HL-60 (cell line): ENCODE measurements at regions not wholly inside any gene's neighbourhood (a gene's known extent, or its start where the extent isn't known, plus 50 kb on each side); places are given as distances from the start of the nearest gene placed in this dataset.
"Not testable (repeated sequence)": the region's sequence is repeated elsewhere in the genome, so short reads cannot be mapped to it uniquely, and the experiment has no call there.

ENCODE experiments used
- DNase-seq, 2 experiments: peaks; one replicate each; pipeline ENCODE4 v3.0.0-alpha.2; 2010 to 2020; ENCODE audit warnings: low read depth in 1 of 2, low spot score in 1 of 2
- H3K27ac ChIP-seq: fragments of 250-450 bp; sonication (Bioruptor Pico); replicated peaks from 2 replicates; pipeline ENCODE4 v1.5.1; 2020; ENCODE audit warnings: mild to moderate bottlenecking, moderate library complexity
- H3K27me3 ChIP-seq: fragments of 250-450 bp; sonication (Bioruptor Pico); 2 replicates; pipeline ENCODE4 v1.5.1; 2021; ENCODE audit warnings: mild to moderate bottlenecking, moderate library complexity; ENCODE audit not compliant: insufficient read depth, poor library complexity, severe bottlenecking
- H3K4me3 ChIP-seq: replicated peaks from 2 replicates; pipeline ENCODE4 v1.5.1; 2011; ENCODE audit warnings: mild to moderate bottlenecking, control low read depth, low read length; ENCODE audit not compliant: insufficient read depth
- CTCF ChIP-seq: IDR thresholded peaks from one replicate; pipeline ENCODE4 v1.5.1; 2011; ENCODE audit warnings: low read length, control low read depth, inconsistent platforms; ENCODE audit not compliant: insufficient read depth
- GABPA ChIP-seq: IDR thresholded peaks from 2 replicates; pipeline ENCODE4 v1.6.1; 2012; ENCODE audit warnings: low read depth
- POLR2AphosphoS5 ChIP-seq: IDR thresholded peaks from 2 replicates; pipeline ENCODE4 v1.6.1; 2012; ENCODE audit warnings: low read depth
- REST ChIP-seq: IDR thresholded peaks from 2 replicates; pipeline ENCODE4 v1.6.1; 2012; ENCODE audit warnings: low read depth; ENCODE audit not compliant: insufficient replicate concordance
- SPI1 ChIP-seq: IDR thresholded peaks from 2 replicates; pipeline ENCODE4 v1.6.1; 2012; ENCODE audit warnings: low read depth, mild to moderate bottlenecking, borderline replicate concordance

GRCh38 chr4:104575278-104575677 is 80.6 kb upstream of the CXXC4 start:
- no peak for DNase-seq
- H3K4me3 ChIP-seq, result no peak overlapping the region
- H3K27ac ChIP-seq, result no peak overlapping the region
- no peak for TF ChIP-seq GABPA
- TF ChIP-seq SPI1, result no peak
- TF ChIP-seq POLR2AphosphoS5, result no peak
- no peak for TF ChIP-seq REST
- TF ChIP-seq CTCF, result no peak
- no peaks in the 10 kb centered on the region for H3K27me3 ChIP-seq

- no peak for TF ChIP-seq CTCF
- TF ChIP-seq SPI1, result no peak
- TF ChIP-seq GABPA, result no peak
- TF ChIP-seq POLR2AphosphoS5, result no peak
- no peak for TF ChIP-seq REST
- no peak overlapping the region for H3K4me3 ChIP-seq
- DNase-seq, result no peak
- H3K27me3 ChIP-seq, result no peaks in the 10 kb centered on the region
- no peak overlapping the region for H3K27ac ChIP-seq
Measured at GRCh38 chr4:104577405-104577804, 82.7 kb upstream of the CXXC4 start.

- H3K27ac ChIP-seq, DNase-seq, H3K27me3 ChIP-seq, H3K4me3 ChIP-seq: not testable (repeated sequence)
Measured at GRCh38 chr4:104581476-104581875, 86.8 kb upstream of the CXXC4 start.

GRCh38 chr4:104582056-104582455 is 87.4 kb upstream of the CXXC4 start:
- H3K27ac ChIP-seq, H3K4me3 ChIP-seq, DNase-seq, H3K27me3 ChIP-seq: not testable (repeated sequence)

- no peak for DNase-seq
- Histone ChIP-seq H3K4me3 (no peak overlapping the region), H3K27me3 (peaks cover 5% of the 10 kb centered on the region), H3K27ac (no peak overlapping the region)
- TF ChIP-seq GABPA (no peak), POLR2AphosphoS5 (no peak), SPI1 (no peak), CTCF (no peak), REST (no peak)
Measured at GRCh38 chr4:104589264-104589868, 94.7 kb upstream of the CXXC4 start.
